ENCODE measurements at regions not wholly inside any gene's neighbourhood (a gene's known extent, or its start where the extent isn't known, plus 50 kb on each side); places are given as distances from the start of the nearest gene placed in this dataset.

DNA sequence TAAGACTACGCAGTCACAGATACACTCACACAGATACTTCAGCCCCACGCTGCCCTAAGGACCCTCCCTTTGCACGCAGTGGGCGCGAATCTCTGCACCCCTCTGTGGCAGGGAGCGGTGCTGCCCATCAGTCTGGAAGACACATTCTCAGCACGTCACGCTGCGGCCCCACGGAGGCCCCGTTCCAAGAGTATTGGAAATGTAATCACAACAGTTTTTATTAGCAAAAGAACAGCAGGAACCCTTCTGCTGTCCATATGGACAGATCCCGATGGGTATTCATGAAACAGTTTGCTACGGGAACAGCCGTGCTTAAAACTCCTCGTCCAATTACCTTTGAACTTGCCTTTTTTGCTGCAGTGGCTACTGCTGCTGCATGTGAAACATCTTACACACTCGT lies 131.0 kb downstream of the RPS24 start:
- DNase-seq = no peak

DNA sequence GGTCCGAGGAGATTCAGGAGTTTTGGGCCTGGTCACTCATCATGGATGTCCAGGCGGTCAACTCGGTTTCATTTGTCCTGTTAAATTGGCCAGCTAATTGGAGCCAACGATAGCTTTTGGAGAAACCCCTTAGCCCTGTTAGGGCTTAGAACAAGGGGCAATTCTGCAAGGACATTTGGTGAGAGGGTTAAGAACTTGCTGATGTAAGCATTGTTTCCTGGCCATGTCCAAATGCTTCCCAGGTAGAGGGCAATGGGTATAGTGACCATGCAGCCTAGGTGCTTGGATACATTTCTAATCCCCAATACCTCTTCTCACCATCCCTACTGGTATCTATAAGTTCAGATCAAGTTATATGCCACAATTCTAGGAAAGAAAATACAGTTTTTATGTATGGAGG lies 131.5 kb downstream of the RPS24 start:
- no peak for DNase-seq

DNA sequence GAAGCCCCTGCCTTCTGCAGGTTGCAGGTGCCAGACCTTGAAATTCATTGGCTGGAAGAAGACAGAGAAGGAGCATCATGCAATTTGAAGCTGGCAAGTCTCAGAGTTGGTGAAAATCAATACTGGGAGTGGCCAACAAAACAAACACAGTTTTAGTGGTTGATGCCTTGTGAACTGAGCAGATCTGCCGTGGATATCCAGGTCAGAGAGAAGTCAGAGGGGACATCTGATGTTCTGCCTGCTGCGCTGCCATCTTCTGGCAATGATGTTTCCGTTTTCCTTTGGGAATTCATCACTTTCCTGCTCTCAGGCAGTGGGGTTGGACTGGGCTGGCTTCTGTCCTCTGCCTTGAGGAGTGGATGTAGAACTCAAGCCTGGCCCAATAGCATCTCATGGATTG lies 132.0 kb downstream of the RPS24 start:
- DNase-seq = no peak

DNA sequence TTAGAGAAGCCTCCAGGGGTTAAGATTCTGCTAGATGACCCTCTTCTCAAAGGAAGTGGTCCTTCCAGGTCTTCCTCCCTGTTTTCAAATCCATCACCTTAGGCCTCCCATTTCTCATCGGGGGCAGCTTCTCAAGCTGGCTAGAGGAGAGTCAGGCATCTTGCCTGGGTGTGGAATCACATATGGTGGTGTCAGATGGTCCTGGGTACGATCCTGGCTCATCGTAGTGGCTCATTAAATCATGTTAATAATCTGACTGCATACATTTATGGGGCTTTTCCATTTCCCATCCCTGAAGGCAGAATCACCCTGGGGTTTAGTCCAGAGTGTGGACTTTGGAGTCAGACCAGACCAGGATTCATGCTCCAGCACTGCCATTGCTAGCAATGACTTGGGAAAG lies 132.6 kb downstream of the RPS24 start:
- DNase-seq = no peak

DNA sequence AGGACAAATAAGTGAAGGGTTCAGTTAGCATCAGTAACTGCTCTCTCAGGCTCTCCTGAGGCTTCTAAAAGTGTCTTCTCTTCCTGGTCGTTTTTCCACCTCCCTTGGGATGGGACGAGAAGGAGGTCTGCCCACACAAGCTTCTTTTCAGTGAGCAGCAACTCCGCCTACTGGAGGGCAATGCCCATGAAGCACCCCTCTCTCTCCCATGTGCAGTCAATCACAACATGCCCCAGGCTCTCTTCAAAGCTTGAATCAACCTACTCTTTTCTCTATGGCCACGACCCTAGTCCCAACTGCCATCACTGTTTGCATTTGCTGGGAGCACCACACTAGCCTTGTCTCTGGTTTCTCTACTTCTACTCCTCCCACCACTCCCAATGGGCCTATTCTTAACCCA lies 135.6 kb downstream of the RPS24 start:
- DNase-seq = no peak

DNA sequence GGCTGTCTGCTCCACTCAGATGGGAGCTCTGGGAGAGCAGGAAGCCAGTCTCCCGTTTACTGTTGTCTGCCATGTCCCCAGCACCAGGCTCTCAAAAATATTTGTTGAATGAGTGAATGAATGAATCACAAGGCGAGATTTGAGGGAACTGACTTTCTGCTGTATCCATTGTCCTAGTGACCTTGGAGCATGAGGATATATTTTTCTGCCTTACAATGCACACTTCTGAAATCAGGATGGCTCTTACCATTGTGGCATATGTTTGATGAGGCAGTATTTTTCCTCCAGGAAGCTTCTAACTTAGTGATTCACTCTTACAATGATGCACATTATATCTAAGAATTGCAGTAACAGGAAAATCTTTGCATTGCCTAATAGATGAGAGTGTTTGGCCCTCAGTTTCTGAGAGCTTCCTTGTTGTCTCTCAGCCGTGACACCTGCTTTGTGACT lies 136.4 kb downstream of the RPS24 start:
- no peak for DNase-seq

DNA sequence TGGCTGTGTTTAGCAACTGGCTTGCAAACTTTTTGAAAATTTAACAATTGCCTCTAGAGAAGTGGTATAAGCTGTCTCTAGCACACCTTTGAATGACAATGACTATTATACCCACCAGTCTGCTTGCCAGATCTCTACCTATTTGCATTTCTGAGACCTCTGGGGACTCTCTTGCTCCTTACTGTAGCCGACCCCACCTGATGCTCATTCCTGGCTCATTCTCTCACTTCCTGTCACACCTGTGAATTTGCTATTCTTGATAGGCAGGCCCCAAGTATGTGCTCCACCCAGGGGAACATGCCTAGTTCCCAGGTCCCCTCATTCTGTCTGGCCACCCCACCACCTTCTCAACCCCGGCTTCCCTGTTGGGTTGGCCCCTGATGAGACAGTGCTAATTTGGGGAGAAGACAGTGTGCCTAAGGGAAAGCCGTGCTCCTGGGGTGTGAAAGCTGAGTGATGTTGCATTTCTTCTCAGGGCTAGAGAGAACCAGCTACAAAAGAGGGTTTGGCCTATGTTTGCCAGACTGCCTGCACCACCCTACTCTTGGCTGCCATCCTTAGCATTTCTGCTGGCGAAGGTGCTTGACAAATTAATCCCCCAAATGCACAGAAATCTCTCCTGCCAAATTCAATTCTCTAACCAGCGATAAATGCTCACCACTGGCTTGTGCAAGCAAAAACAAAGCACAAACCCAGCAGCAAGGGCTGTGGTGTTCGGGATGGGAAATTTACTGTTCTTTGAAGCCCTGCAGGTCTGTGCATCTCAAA lies 138.2 kb downstream of the RPS24 start:
- DNase-seq = no peak

DNA sequence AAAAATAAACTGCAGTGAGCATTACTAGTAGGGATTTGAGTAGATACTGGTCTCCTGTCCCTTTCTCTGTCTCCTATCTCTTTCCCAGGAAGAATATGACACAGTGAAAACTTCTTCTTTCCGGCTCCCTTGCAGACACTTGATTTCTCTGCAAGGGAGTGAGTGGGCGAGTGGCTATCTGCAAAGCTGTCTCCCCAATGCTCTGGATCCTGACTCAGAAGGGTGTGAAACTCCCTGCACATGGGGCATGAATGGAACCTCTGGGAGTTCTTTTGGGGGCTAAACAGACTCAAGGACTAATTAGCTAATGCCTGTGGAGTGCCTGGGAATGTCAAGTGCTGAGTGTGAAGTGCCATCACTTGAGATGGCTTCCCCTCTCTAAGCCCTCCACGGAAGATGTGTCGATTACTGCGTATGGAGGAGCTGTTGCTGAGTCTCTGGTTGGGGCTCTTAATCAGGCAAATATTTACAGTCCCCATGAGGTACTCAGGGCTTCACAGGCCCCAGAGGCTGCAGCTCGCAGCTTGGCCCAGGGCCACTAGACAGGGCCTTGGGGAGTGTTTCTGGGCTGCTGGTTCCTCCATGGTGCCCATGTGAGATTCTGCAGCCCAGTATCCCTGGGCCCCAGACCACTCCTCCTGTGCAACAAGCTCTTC lies 139.8 kb downstream of the RPS24 start:
- no peak for DNase-seq

DNA sequence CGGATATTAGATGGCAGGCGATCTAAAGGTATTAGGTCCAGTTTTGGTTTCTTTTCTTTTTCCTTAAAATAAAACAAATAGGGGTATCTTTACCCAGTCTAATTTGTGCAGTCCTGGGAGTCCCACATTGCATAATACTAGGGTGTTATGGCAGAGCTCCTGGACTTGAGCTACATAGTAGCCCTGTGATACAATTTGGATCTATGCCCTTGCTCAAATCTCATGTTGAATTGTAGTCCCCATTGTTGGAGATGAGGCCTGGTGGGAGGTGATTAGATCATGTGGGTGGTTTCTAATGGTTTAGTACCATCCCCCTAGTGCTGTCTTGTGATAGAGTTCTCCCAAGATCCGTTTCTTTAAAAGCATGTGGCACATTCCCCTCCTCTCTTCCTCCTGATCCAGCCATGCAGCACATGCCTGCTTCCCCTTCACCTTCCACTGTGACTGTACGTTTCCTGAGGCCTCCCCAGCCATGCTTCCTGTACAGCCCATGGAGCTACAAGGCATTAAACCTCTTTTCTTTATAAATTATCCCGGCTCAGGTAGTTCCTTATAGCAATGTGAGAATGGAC lies 141.9 kb downstream of the RPS24 start:
- DNase-seq = no peak

DNA sequence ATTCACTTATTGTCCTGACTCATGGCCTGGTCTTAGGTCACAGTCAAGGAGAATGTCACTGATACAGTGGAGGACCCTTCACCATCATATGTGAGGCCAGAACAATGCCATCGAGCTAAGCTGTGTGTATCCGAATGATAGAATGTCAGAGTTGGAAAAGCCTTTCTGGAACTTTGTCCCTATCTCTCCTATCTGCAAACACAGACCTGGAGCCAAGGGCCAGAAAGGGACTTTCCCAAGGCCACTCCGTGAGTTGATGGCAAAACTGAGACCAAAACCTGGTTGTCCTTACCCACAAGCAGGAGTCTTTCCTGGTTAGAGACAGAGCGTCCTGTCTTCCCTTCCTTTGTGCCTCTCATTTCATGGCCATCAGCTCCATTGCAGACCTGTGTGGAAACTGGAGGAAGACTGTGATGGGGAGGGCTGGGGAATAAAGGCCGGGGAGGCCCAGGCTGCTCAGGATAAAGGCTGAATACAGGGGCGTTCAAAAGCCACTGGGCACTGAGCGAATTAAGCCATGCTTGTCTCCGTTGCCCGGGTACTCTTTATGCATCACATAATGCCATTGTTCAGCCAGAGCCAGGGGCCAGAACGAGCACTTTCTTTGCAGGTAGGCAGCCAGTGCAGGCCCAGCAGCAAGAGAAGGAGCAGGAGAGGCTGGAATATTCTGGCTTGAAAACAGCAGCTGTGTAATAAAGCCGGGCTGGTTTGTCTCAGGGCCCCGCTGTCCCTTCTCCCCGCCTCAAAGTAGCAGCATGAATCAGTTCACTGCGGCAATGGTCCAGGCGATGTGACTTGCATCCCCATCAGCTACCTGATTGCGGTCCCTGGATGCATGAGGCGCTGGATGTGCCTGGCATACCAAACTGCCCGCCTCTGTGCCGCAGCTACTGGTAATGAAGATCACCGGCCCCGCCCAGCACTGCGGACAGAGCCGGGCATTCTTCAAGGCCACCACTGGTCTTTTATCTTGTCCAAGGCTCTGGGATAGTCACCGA lies 143.0 kb downstream of the RPS24 start:
- DNase-seq = no peak

DNA sequence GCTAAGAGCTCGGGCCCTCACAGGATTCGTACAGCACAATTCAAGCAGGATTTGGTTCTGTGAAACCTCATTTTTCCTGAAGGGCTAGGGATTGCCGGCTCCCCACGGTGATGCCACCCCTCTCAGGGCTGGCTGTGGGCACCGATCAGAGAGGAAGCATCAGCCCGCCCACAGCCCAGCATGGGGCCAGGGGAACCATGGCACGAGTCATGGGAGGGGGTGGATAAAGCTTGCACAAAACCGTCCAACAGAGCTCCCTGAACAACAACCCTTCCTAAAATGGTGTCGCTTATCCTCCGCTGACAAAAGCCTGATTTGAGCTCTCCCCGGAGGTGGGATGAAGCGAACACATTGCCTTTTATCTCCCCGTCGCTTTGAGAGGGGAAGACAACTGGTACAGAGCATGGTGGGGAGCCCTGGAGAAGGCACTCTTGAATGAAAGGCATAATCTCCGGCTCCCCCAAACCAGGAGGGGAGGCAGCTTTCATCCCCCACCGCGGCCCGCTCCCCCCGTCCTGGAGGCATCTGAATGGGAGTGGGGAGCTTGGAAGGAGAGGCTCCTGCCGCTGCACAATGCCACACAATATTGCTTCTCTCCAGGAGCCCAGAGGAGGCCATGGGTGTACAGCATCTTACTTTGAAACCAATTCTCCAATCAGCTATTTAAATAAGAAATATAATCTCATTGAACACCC lies 144.0 kb downstream of the RPS24 start:
- DNase-seq = no peak

DNA sequence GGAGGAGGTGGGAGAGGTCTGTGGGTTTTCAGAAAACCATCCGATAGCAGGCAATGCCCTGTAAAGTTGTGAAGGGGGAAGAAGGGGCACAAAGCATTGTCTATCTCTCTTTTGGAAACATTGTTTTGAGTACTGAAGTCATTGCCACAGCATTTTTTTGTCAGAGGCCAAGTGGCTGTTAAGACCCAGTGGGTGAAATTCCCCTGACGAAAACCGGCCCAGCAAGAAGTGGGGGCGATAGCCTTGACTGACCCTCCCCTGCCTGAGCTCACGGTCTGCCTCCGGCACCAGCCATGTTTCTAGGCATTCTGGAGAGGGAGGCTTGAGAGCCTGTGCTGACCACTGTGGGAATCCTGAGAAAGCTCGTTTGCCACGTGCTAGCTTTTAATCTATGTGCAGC lies 144.7 kb downstream of the RPS24 start:
- no peak for DNase-seq

DNA sequence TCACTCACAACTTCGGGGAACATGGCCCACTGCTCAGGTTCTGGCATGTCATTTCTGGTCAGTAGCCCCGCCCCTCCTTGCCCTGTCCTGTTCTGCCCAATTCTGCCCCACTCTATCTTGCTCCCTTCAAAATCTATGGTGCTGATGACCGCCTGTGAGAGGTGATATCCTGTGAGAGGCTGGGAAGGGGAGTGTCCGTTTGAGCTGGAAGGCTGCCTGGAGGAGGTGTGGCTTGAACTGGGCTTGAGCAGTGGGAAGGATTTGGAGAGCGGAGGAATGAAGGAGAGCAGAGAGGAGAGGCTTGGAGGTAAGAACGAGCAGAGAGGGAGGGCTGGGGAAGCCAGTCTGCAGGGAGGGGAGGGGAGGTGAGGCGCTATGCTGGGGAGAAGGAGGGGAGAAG lies 145.3 kb downstream of the RPS24 start:
- no peak for DNase-seq

DNA sequence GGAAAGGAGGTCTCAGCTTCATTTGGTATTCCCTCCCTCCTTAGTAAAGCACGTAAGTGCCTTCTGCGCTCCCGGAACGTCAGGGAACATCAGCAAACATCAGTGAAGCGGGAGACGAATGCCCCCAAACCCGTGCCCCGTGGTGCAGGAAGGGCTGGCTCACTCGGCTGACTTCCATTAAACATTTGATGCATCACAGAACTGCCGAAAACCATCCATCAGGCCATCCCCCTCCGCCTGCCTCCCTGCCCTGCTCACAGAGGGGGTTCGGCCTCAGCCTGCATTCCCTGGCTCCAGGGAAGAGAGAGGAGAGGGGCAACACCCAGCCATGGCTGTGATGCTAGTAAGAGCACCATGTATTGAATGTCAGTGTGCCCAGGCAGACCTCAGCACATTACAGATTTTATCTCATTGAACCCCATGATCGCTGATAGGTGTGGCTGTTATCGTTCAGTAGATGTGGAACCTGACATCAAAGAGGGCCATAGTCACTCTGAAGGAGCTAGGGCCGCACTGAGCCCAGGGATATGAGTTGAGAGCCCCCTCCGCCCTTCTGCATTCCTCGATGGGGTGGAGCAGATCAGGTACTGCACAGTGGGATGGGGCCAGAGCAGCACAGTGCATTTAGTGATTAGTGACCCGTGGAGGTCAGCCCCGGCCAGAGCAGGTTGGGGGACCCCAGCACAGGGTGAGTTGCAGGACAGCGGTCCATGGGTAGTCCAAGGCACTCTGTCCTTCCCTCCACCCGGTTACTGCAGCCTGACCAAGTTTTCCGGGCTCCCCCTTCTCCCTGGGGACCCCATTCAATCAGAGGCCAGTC lies 146.4 kb downstream of the RPS24 start:
- no peak for DNase-seq

DNA sequence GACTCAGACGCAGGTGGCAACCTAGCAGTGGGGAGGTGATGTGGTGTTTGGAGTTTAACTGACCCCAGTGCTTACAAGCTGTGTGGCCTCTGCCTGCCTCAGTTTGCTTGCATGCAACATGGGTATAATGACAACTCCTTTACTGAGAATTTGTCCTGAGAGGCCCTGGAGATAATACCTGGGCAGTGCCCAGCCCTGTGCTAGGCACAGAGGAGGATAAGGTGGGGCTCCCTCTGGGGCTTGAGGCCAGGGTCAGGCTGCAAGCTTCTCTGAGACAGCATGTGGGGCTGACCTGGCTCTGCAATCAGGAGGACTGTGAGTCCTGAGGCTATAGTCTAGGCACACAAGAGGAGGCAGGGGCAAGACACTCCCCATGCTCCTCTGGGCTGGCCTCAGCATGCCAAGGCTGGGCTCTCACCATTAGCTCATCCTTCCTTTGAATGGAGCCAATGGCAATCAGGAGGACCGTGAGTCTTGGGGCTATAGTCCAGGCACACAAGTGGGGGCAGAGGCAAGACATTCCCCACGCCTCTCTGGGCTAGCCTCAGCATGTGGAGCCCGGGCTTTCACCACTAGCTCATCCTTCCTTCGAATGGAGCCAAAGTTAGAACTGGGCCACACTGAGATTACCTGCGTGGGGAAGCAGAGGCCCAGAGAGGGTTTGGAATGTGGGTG lies 147.9 kb downstream of the RPS24 start:
- DNase-seq = no peak

DNA sequence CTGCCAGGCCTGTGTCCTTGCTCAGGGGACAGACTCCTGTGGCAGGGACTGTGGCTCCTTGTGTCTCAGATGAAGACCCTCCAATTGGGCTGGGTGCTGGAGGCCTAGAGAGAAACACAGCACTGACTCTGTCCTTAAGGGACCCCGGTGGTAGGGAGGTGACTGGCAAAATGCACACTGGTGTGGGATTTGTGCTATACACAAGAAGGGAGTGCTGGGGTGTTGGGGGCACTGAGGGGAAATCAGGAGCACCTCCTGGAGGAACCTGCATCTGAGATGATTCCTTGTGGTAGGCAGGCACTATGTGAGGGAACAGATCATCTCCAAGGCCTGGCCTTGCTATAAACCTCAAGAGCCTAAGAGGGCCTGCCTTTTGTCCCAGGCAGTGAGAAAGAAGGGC lies 149.2 kb downstream of the RPS24 start:
- DNase-seq = no peak

DNA sequence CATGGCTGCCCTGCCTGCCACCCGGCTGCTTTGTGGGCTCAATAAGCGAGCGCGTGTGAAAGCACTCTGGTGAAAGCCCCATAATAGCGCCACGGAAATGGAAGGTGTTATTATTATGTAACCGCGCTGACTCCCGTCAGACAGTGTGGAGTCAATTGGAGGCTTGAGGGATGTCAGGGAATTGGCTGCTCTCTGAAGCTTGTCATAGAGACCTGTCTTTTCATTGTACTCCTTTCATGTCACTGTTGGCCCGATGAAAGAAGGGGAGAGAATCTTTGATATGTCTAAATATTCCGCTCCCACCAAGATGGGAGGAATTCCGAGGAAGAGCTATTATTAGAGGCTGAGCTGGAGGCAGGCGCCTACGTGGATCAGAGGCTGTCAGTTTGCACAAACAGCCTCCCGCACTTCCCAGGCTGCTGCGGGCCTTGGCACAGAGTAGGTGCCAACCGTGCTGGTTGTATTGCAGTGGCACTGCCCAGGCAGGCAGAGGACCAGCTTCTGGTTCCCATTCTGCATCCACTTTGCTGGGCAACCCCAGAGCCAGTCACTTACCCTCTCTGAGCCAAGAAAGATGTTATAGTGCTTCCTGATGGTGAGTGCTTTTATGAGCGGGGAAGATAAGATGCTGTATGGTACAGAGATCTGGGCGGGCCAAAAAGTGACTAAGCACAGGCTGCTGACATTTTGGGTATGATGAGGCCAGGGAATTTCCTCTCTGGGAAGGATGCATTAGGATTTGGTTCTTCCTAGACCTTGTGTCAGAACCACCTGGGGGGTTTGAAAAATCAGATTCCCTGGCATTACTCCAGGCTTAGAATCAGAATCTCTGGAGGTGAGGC lies 151.4 kb downstream of the RPS24 start:
- no peak for DNase-seq

DNA sequence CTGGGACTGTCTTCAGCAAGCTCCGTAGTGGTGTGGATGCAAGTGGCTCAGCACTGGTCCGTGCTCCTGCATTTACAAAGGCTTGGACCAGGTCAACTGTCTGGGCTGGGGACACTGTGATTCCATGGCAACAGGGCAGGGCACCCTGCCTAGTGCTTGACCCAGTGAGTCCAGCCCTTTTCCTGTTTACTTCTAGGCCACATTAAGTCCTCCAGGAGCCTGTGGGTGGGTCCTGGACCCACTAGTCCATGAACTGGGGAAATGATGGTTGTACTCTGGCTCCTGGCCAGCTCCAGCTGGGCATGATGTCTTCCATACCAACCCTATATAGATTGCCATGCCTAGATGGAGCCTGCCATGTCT lies 152.0 kb downstream of the RPS24 start:
- DNase-seq = no peak

DNA sequence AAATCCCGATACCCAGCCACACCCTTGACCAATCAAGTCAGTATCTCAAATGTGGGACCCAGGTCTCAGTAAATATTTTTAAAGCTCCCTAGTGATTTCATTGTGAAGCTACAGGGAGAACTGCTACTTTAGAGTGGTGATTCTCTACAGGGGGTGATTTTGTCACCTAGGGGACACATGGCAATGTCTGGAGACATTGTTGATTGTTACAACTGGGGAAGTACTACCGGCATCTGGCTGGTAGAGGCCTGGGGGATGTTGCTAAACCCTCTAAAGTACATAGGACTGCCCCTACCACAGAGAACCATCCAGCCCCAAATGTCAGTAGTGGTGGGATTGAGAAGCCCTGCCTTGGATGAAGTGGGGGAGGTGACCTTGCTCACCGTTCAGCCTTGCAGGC lies 152.9 kb downstream of the RPS24 start:
- DNase-seq = no peak

DNA sequence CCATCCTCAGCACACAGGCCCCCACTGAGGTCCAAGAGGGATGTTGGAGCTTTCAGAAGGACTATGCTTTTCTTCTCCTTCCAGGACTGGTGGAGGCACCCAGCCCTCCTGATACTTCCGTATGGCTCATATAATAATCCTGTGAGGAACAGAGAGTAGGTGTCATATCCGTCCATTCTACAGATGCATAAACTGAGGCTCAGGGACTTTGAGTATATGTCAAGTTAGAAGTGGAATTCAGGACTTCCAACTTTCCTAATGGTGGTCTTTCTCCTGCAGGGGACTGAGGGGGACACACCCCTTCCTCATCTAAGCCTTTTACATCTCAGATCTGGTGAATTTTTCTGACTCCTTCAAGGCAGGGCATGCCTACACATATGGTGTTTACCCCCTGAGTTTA lies 153.7 kb downstream of the RPS24 start:
- DNase-seq = no peak
